Cardiac muscle cell (in vitro differentiated cells and primary cell): ENCODE measurements at regions not wholly inside any gene's neighbourhood (a gene's known extent, or its start where the extent isn't known, plus 50 kb on each side); places are given as distances from the start of the nearest gene placed in this dataset.

Experiments
- DNase-seq, 2 donors: peaks; one replicate each; pipeline versions ENCODE4 v3.0.0 to v3.0.0-alpha.2; 2010 to 2017; ENCODE audit warnings: low read depth in 1 of 2, low spot score in 1 of 2
- H3K27ac ChIP-seq: fragments of 200-600 bp; sonication (generic); 2 replicates; pipeline ENCODE4 v1.5.1; 2016
- H3K27me3 ChIP-seq: fragments of 200-600 bp; sonication (generic); 2 replicates; pipeline ENCODE4 v1.6.0; 2016; ENCODE audit warnings: control low read depth
- H3K36me3 ChIP-seq: fragments of 200-600 bp; sonication (generic); 2 replicates; pipeline ENCODE4 v1.5.1; 2016; ENCODE audit warnings: control low read depth
- H3K4me1 ChIP-seq: fragments of 200-600 bp; sonication (generic); 2 replicates; pipeline ENCODE4 v1.8.1; 2017; ENCODE audit warnings: low read depth, mild to moderate bottlenecking, mixed run types
- H3K4me3 ChIP-seq: fragments of 200-600 bp; sonication (generic); 2 replicates; pipeline ENCODE4 v1.5.1; 2016; ENCODE audit warnings: mild to moderate bottlenecking
- H3K9me3 ChIP-seq: fragments of 200-600 bp; sonication (generic); 2 replicates; pipeline ENCODE4 v1.5.1; 2017; ENCODE audit warnings: low read depth, mild to moderate bottlenecking, control low read depth
- CTCF ChIP-seq: IDR thresholded peaks from 2 replicates; pipeline ENCODE4 v1.5.1; 2012; ENCODE audit warnings: low read depth, mild to moderate bottlenecking, low read length

- Histone ChIP-seq H3K36me3 (no peaks in the 10 kb centered on the region), H3K27me3 (no peaks in the 10 kb centered on the region), H3K4me3 (no peak overlapping the region), H3K27ac (no peak overlapping the region), H3K9me3 (no peaks in the 10 kb centered on the region), H3K4me1 (peaks cover 4% of the 10 kb centered on the region)
- DNase-seq, result no peak
- TF ChIP-seq CTCF, result no peak
Measured at GRCh38 chr4:110795971-110796370, 173.1 kb upstream of the PITX2 start.

GRCh38 chr4:110797486-110797885, 174.6 kb upstream of the PITX2 start:
- Histone ChIP-seq H3K9me3 (no peaks in the 10 kb centered on the region), H3K4me1 (peaks cover 4% of the 10 kb centered on the region), H3K27ac (no peak overlapping the region), H3K4me3 (no peak overlapping the region), H3K36me3 (no peaks in the 10 kb centered on the region), H3K27me3 (no peaks in the 10 kb centered on the region)
- no peak for DNase-seq
- TF ChIP-seq CTCF, result no peak

- Histone ChIP-seq H3K27ac (no peak overlapping the region), H3K27me3 (no peaks in the 10 kb centered on the region), H3K36me3 (no peaks in the 10 kb centered on the region), H3K4me3 (no peak overlapping the region), H3K4me1 (no peaks in the 10 kb centered on the region), H3K9me3 (no peaks in the 10 kb centered on the region)
- no peak for DNase-seq
- no peak for TF ChIP-seq CTCF
Measured at GRCh38 chr4:110798687-110799086, 175.8 kb upstream of the PITX2 start.

- Histone ChIP-seq H3K36me3 (no peaks in the 10 kb centered on the region), H3K4me3 (no peak overlapping the region), H3K27me3 (no peaks in the 10 kb centered on the region), H3K27ac (no peak overlapping the region), H3K9me3 (no peaks in the 10 kb centered on the region), H3K4me1 (no peaks in the 10 kb centered on the region)
- DNase-seq, result no peak
- TF ChIP-seq CTCF, result no peak
Measured at GRCh38 chr4:110799211-110799610, 176.3 kb upstream of the PITX2 start.

GRCh38 chr4:110801591-110801990, 178.7 kb upstream of the PITX2 start:
- no peaks in the 10 kb centered on the region for H3K27me3 ChIP-seq
- no peak overlapping the region for H3K27ac ChIP-seq
- no peaks in the 10 kb centered on the region for H3K36me3 ChIP-seq
- no peaks in the 10 kb centered on the region for H3K4me1 ChIP-seq
- TF ChIP-seq CTCF, result no peak
- H3K9me3 ChIP-seq, result no peaks in the 10 kb centered on the region
- no peak for DNase-seq
- no peak overlapping the region for H3K4me3 ChIP-seq

- no peak overlapping the region for H3K4me3 ChIP-seq
- no peaks in the 10 kb centered on the region for H3K9me3 ChIP-seq
- H3K27ac ChIP-seq, result no peak overlapping the region
- H3K4me1 ChIP-seq, result no peaks in the 10 kb centered on the region
- no peaks in the 10 kb centered on the region for H3K27me3 ChIP-seq
- H3K36me3 ChIP-seq, result no peaks in the 10 kb centered on the region
- TF ChIP-seq CTCF, result no peak
- DNase-seq, result peak in 1 of 2 donors; percentile 41
Measured at GRCh38 chr4:110808351-110808878, 185.5 kb upstream of the PITX2 start.
